HG03066 (cell line): ENCODE measurements at regions not wholly inside any gene's neighbourhood (a gene's known extent, or its start where the extent isn't known, plus 50 kb on each side); places are given as distances from the start of the nearest gene placed in this dataset.
"Not testable (repeated sequence)": the region's sequence is repeated elsewhere in the genome, so short reads cannot be mapped to it uniquely, and the experiment has no call there.

Experiments used
- ATAC-seq: cut with Tn5 transposase; IDR thresholded peaks from one replicate; pipeline ENCODE4 v1.9.1; 2021; ENCODE audit warnings: low read depth; ENCODE audit not compliant: unreplicated experiment

DNA sequence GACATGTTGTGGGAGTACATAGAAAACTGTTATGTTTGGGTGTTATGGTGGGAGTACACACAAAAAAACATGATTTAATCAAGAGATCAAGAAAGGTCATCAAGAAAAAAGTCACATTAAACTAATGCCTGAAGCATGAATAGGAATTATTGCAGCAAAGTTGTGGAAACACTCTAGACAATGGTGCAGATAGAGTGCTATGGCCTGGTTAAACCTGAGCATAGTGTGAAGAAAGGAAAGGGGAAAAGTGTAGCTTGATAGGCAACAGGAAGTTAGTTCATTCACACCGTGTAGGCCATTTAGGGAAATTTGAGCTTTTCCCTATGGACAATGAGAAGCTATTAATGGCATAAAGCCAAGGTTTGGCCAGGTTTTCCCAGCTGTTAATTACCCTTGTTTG lies 162.1 kb upstream of the EMCN start:
- ATAC-seq = no peak

DNA sequence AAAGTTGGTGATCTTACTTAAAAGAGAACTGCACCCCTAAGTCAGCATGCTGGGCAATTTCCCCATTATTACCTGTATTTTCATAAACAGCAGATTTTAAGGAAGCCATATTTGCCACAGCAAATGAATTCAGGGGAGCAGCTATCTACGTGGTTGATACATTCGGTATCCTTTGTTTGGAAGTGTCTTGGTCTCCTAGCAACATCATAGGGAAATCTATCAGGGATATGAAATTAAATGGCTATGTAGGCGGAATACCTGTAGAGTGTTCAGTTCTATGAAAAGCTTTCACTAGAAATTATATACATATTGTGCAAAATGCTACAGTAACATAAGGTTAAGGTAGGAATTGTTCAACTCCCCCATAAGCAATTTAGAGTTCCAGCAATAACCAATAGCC lies 157.2 kb upstream of the EMCN start:
- no peak for ATAC-seq

DNA sequence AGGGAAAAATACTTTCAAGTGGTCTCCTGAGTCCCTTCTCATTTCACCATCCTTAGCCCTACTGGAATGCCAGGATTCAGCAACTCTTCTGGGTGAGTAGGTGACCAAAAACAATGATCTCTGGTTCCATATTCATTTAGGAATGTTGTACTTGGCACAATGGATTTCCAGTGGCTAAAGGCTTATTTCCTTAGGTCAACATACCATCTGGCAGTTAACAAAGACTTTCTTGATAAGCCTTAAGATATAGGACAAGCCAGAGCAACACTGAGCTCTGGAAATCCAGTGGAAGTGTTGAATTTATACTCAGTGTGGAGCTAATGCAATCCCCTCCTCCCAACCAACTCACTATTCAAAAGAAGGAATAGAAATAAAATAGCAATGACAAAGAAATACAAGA lies 139.4 kb upstream of the EMCN start:
- ATAC-seq = no peak

DNA sequence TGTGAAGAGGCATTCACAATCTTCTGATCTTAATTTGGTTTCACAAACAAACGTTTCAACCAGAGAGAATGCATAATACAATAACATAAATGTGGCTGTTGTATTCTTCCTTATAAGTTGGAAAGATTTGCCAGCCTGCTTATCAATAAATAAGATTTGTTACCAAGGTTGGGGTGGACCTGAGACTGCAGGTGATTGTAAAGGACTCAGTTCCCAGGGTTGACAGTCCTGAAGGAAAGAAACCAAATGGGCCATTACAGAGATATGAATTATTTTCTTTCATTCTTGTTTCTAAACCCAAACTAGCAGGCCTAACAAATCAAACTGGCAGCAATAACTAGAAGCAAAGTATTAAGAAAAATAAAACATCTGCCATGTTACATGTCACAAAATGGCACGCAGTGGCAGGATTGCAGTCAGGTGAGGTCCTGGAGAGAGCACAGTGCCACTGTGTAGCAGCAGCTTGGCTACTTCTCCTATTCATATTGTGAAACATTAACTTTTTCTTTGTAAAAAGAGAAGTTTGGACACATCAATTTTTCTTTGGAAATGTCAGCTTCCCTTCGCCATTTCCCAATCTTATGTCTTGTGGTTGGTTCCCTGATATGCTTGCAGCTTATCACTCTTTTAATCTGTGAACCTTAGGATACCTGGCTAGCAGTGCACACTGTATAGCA lies 133.8 kb upstream of the EMCN start:
- ATAC-seq = no peak

DNA sequence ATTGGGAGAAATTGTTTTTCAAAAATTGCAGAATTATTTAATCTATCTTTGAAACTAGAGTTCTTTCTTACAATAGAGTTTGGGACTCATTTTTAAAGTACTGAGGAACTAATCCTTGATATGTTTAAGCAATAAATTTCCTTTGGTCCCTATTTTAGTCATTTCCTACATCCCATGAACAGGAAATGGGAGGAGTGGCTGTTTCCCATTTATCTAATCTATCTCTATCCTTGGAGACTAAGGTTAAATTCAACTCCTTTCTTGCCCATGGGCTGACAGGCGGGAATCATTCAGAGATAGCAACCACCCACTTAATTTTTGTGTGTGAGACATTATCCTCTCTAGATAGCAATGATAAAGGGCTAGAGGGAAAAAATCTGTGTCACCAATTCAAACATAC lies 131.6 kb upstream of the EMCN start:
- no peak for ATAC-seq

DNA sequence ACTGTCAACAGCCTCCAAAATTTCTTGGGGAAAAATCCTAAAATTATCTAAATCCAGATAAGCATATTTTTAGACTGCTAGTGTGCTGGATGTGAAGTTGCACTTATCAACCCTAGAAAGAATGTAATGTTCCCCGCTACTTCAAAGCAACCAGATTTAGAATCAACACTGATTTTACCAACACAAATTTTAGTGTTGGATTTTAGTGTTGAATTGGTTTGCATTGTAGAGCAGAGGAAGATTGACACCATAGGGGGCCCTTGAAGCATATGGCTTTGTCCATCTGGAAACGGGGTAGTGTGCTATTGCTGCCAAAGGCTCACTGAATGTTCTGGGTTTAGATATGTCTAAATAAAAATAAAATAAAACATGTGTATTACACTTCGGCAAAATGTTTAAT lies 126.3 kb upstream of the EMCN start:
- ATAC-seq = no peak

DNA sequence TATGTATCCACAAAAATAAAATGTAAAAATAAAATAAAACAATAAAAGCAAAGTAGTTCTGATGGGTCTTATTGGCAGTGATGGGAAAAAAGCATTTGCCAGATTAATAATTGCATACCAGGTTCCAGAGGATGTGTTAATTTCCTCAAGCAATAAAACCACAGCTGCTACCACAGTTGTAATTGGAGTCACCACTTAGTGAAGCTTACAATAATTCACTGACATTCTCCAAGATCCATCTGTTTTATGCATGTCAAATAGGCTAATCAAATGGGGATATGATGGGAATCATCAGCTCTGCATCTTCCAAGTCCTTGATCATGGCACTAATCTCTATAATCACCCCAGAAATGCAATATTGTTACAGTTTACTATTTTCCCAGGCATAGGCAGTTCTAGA lies 123.5 kb upstream of the EMCN start:
- no peak for ATAC-seq

DNA sequence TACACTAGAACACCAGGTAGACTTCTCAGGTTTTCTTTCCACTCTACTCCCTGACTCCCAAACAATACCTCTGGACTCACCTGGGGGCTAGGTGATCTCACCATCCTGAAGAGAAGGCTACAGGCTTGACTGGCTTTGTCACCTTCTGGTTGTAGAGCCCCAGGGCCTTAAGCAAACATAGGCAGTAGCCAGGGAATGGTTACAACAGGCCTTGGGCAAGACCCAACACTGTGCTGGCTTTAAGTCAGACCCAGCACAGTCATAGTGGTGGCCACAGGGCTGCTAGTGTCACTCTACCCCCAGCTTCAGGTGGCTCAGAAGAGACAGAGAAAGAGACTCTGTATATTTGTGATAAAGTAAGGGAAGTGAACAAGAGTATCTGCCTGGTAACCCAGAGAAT lies 118.1 kb upstream of the EMCN start:
- ATAC-seq = no peak

DNA sequence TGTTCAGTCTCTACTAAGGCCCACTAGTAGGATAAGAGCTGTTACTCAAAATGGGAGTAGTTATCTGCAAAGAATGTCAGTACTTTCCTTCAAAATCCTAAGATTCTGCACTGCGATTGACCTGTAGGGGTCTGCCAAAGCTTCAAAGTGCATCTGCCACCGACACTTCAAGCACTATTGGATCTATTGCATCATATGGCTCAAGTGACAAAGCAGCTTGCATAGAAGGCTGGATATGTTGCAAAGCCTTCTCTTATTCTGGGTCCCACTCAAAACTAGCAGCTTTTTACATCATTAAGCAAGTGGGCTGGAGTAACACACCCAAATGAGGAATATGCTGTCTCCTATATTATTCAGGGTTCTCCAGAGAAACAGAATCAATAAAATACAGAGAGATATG lies 115.4 kb upstream of the EMCN start:
- no peak for ATAC-seq

DNA sequence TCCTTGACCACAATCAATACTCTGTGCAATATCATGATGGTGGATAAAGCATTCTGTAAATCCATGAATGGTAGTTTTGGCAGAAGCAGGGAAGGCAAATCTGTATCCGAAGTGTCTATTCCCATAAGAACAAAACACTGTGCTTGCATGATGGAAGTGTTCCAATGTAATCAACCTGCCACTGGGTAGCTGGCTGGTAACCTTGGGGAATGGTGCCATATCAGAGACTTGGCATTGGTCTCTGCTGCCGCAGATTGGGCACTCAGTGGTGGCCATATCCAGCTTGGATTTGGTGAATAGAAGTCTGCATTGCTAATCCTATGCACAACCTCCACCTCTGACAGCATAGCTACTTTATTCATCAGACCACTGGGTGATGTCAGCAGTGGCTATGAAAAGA lies 114.3 kb upstream of the EMCN start:
- ATAC-seq = no peak

DNA sequence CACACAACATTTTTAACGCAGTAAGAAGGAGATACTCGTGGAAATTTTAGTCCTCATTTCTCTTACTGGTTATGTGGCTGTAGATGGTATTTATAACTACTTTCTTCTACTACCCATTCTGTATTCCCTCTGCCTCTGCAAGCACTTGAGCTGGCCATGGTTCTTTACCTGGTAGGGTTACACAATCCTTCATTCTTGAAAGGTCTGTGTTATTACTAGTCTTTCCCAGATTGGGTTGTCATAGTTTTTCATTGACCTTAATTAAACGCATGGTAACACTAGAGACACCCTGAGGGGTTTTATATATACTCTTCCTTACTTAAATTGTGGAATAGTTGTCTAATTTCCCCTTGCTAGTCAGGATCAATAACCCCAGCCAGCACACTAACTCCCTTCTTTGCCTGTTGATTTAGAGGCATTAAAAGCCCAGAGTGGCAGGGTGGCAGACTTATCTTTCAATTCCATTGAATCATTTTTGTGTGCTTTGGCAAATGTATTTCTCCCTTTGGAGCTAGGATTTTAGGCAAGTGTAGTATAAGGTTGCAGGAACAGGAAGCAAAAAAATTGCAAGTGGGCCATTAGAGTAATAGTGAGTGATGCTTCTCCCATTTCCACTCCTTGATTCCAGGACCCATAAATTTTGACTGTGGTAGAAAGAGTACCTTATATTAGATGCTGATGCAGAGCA lies 113.6 kb upstream of the EMCN start:
- ATAC-seq = no peak

DNA sequence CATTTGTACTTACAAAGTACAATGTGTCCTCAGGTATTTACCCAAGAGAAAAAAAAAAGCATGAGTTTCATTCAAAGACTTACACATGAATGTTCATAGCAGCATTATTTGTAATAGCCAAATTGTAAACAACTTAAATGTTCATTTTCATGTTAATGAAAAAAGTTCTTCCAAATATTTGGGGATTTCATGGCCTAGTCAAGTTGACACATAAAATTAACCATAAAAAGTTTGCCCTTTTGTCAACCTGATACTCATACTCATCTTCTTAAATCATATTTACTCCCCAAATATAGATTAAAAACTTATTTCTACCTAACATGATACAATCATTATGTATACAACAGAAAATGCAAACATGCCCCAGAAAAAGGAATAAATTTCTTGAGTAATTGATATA lies 112.5 kb upstream of the EMCN start:
- ATAC-seq = no peak

DNA sequence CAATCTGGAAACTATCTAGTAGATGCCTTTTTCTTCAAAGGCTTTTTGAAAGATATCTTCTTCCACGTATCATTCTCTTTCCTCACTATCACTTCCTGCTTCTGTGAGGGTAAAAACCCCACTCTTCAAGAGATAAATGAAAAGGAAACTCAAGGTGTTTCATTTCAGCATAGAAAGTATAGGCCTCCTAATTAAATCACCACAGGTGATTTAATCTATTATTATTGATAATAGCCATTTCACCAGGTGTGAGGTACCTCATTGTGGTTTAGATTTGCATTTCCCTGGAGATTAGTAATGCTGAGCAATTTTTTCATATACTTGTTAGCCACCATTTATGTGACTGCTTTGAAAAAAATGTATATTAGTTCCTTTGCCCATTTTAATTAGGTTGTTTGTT lies 92.0 kb upstream of the EMCN start:
- ATAC-seq = no peak

DNA sequence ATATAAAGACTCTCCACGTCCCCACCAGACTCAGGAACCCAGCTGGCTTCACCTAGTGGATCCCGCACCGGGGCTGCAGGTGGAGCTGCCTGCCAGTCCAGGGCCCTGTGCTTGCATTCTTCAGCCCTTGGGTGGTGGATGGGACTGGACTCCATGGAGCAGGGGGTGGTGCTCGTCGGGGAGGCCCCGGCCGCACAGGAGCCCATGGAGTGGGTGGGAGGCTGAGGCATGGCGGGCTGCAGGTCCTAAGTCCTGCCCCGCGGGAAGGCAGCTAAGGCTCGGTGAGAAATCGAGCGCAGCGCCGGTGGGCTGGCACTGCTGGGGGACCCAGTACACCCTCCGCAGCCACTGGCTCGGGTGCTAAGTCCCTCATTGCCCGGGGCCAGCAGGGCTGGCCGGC lies 90.8 kb upstream of the EMCN start:
- not testable (repeated sequence) for ATAC-seq

DNA sequence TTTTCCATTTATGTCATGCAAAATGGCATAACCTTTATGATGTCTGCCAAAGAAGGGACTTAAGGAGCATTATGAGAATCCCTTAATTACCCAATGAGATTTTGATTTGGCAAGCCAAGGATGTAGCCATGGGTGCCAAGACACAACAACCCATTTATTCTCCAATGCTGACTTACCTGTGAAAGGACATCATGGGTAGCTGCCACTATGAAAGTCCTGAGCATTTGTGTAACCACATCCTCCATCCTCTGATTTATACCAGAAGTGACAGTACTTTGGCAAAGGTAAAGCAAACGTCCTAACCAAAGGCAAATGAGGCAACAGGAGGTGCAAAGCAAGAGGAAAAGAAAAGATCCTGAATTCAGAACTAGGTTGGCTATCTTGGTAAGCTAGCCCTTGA lies 87.3 kb upstream of the EMCN start:
- ATAC-seq = no peak

DNA sequence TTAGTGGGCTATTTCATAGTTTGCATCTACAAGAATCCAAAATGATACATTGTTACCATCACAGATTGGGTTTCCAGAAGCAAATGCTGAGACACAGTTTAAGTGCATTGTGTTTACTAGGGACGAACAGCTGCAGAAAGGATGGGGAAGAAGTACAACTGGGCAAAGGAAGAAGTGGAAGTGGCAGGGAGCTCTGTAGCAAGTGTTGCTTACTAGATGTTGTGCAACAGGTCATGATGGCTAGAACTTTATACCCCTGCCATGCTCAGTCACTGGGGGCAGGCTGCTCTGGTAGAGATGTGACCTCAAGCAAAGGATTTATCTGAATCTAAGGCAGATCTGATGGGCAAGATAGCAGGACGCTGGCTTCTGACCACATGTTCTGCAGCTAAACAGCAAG lies 76.1 kb upstream of the EMCN start:
- no peak for ATAC-seq

DNA sequence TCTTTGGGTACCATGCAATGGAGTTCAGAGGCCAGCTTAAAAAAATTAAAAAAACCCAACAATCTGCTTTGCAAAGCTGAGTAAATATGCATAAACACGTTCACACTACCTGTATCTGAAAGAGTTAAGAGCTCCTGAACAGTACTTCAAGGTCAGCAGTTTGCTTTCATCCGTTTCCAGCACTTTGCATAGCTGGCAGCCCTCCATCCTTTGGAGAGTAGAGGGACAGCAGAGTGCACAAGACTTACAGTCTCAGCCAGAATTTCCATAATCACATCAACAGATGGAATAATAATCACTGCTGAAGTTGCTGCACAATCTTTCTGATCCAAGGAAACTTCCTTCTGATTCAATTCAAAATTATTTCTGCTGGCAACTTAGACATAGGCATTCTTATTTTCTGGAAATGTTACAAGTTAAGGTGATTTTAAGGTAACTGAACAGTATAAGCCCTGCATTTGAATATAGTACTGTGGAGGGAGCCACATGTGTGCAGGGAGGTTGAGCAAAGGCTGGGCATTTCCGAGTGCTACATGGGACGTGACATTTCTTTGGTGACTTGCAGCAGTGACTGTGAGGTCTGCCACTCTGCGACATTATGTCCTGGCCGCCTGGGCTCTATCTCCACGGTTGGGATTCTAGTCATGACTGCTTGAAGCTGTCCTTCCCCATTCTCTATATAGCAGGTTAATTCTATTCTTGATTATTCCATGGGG lies 73.5 kb upstream of the EMCN start:
- no peak for ATAC-seq

DNA sequence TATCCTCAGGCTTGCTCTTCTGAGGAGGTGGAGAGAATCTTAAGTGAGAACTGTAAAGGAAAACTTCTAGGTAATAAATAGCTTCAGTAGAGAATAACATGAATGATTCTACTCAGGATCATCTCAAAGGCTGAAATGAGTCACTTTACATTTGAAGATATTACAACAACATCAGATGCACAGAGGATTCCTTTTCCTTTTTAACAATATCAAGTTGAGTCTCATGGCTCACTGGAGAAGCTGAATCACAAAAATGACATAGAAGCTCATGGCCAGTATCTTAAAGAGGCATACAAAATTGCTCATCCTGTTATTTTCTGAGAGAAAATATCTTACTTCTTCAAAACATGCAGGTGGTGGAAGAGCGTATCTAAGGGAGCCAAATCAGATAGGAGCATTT lies 72.5 kb upstream of the EMCN start:
- ATAC-seq = no peak

DNA sequence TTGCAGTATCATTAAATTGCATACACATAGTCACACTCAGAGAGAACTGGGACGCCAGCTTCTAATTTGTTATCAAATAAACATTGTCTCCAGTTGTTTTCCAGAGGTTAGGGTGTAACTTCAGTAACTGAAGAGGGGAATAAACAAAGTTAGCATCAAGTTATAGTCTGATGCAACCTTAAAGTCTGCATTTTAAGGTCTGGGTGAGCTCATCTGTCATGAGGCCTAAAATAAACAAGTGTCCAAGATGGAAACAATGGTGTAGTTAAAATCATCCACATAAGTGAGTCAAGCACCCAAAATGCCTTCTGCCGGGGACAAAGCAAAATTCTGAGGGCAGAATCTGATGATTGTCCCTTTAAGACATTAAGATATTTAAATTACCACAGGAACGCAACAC lies 70.3 kb upstream of the EMCN start:
- ATAC-seq = no peak

DNA sequence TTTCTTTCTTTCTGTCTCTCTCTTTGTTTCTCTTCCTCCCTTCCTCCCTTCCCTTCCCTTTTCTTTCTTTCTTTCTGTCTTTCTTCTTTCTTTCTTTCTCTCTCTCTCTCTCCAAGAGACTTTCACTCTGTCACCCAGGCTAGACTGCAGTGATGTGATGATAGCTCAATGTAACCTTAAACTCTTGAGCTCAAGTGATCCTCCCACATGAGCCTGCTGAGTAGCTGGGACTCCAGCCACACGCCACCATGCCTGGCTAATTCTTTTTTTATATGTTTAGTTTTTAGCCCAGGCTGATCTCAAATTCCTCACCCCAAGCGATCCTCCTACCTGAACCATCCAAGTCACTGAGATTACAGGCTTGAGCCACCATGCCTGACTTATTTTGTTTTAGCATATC lies 64.3 kb upstream of the EMCN start:
- ATAC-seq = no peak

DNA sequence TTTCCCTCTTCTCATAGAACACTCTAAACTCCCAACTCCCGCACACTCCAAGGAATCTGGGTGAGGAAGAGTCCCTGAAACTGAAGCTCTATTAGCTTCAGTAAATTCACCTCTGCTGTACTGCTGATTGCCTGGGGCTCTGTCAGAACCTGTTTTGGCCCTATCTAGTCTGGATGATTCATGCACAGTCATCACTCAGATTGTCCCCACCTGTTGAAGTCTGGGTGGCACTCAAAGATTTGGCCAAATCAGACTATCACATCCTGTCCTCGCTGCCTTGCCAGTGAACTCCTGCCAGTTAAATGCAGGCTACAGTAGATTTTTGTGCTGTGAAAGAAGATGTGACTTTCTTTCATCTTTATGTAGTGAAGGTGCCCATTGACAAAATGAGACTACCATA lies 63.5 kb upstream of the EMCN start:
- ATAC-seq = no peak

DNA sequence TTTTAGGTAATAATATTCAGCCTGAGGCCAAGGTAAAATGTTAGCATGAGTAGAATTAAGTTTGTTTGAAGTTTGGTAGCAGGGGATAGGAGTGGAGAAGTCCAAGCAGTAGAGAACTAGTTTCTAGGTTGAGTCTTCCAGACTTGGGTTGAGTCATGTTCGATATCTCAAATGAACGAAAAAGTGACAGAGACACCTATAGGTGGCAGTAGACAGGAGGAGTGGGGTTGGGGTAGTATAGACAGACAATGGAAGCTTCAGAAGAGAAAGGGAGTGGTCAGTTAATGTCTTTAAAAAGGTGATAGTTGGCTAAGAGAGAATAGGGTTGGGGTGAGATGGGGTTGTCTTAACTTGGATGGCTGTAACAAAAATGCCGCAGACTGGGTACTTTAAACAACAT lies 58.7 kb upstream of the EMCN start:
- no peak for ATAC-seq
